OCI-LY7 (cell line): ENCODE measurements at regions not wholly inside any gene's neighbourhood (a gene's known extent, or its start where the extent isn't known, plus 50 kb on each side); places are given as distances from the start of the nearest gene placed in this dataset.

ENCODE experiments used
- CTCF ChIP-seq: fragments of 200-600 bp; sonication (generic); conservative IDR thresholded peaks from 2 replicates; pipeline ENCODE4 v1.5.1; 2014; ENCODE audit warnings: mild to moderate bottlenecking, antibody characterized with exemption, low read length, moderate library complexity, mixed read lengths
- EZH2phosphoT487 ChIP-seq: fragments of 200-600 bp; sonication (generic); IDR thresholded peaks from 2 replicates; pipeline ENCODE4 v1.6.1; 2018; ENCODE audit warnings: low read depth, borderline replicate concordance, mild to moderate bottlenecking, mixed run types, antibody characterized with exemption, low read length, moderate library complexity, mixed read lengths

GRCh38 chr21:18164933-18165332 lies 79.7 kb upstream of the CHODL start:
- TF ChIP-seq CTCF (peak; percentile 31; the same call in 1 of the 2 replicates), EZH2phosphoT487 (no peak)
